HG03571 (cell line): ENCODE measurements at regions not wholly inside any gene's neighbourhood (a gene's known extent, or its start where the extent isn't known, plus 50 kb on each side); places are given as distances from the start of the nearest gene placed in this dataset.

ENCODE experiments used
- ATAC-seq: cut with Tn5 transposase; IDR thresholded peaks from one replicate; pipeline ENCODE4 v1.9.1; 2021; ENCODE audit not compliant: unreplicated experiment

DNA sequence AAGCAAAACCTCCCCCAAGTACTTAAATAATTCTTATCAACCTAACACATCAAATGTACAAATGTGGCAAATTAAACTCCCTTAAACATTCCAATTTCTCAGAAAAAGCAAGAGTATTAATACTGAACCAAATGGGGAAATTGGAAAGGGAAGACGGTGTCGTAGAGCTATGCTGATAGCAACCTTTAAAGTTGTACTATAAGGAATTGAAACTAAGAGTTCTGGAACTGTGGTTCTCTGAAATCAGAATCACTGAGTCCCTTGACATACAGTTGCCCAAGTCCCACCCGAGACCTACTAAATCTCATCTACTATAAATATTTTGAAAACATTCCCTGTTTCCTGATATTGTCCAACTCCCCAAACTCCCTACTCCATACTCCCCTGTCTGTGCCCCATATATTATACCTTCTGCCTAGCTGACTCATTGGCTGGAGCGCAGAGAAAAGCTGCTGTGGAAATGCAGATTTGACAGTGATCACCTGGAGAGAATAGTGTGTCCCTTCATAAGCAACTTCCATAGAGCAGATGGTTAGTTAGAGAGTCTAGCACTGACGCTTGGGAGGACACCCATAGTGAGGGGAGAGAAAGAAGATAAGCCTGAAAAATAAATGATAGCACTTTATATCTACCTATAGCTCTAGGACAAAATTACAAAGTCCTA, 51.4 kb upstream of the ITM2B start:
- ATAC-seq, result no peak

DNA sequence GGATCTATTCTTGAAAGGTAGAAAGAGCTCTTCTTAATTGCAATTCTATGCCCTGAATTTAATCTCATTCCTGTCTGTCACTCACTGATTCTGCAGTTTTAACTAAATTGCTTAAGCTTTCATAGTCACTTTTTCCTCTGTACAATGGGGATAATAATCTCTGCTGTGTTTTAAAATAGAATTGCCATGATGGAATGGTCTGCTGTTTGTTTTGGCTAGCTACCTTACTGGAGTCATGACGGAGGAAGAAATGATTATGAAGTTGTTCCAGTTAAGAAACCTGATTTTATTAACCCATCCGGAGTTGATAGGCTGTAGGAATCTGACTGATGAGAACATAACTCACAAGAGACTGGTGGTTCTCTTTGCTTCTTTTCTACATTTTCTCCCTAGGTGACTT, 54.9 kb upstream of the ITM2B start:
- no peak for ATAC-seq

- no peak for ATAC-seq
These were observed 56.2 kb upstream of the ITM2B start for GRCh38 chr13:48176781-48177180.

DNA sequence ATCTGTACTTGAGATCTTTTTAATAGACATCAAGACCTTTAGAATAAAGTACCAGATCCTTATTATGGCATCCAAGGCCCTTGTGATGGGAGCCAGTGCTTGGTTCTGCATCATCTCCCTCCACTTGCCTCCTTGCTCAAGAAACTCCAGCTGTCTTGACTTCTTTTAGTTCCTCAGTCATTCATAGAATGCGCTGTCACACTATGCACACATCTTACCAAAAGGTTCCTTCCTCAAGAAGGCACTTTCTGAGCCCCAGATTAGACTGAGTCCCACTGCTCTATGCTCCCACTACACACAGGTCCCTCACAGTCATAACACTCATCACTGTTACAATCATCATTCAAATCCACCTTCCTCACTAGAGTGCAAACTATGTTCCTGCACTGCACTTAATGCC, 57.8 kb upstream of the ITM2B start:
- no peak for ATAC-seq

DNA sequence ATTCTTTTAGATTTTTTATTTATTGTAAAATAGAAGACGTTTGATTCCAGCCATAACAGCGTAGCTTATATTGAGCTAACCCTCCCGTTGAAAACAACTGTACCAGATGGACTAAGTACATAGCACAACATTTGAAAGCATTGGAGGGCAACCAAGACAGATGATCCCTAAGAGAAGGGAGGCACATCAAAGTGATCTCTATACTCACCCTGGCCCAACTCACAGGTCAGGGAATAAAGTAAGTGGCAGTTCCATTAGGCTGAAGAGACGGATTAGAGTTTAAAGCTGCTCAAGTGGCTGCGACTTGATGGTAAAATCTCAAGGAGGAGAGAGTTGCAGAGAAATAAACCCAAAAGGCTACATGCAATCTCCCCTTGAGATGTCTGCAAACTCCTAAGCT, 65.1 kb upstream of the ITM2B start:
- no peak for ATAC-seq

DNA sequence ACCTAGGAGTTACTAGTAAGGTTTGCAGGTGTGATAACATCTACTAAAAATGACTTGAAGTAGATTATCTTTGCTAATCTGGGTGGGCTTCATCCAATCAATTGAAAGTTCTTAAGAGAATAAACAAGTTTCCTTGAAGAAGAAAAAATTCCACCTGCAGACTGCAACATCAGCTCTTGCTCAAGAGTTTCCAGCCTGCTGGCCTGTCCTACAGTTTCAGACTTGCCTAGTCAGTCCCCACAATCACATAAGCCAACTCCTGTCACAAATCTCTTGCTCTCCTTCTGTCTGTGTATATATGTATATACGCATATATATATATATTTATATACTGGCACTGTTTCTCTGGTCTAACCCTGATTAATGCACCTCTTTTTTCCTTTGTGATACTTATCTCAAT, 67.3 kb upstream of the ITM2B start:
- ATAC-seq, result no peak

- no peak for ATAC-seq
These were observed 67.9 kb upstream of the ITM2B start for GRCh38 chr13:48165063-48165462.

DNA sequence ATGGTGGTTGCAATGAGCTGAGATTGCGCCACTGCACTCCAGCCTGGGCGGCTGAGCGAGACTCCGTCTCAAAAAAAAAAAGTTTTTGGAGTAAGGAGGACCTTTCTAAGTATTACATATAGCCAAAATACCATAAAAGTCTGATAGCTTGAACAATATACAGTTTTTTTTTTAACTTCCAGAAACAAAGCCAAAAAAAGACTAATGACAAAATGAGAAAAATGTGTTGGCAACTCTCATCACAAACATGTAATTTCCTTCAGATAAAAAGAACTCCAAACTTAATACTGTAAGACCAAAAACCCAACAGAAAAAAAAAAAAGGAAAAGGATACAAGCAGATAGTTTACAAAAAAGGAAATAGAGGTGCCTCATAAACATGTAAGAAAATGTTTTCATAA, 68.2 kb upstream of the MED4 start:
- ATAC-seq, result no peak

DNA sequence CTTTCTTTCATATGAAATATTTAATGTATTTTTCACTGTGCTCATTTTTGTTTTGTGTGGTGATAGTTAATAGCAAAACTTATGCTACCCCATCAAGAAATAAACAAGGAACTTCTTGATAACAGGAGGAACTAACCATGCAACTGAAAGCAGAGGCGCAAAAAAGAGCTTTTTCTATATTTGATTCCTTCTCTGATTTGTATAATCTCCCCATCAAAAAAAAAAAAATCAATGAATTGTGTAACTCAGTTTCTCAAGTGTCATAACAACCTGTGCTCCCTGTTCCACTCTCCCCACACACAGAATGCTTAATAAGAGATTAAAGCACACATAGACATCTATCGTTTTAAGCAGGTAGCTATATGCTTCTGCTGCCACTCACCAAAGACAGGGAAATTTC, 67.3 kb upstream of the MED4 start:
- no peak for ATAC-seq

- no peak for ATAC-seq
These were observed 66.8 kb upstream of the MED4 start for GRCh38 chr13:48161530-48162179.

DNA sequence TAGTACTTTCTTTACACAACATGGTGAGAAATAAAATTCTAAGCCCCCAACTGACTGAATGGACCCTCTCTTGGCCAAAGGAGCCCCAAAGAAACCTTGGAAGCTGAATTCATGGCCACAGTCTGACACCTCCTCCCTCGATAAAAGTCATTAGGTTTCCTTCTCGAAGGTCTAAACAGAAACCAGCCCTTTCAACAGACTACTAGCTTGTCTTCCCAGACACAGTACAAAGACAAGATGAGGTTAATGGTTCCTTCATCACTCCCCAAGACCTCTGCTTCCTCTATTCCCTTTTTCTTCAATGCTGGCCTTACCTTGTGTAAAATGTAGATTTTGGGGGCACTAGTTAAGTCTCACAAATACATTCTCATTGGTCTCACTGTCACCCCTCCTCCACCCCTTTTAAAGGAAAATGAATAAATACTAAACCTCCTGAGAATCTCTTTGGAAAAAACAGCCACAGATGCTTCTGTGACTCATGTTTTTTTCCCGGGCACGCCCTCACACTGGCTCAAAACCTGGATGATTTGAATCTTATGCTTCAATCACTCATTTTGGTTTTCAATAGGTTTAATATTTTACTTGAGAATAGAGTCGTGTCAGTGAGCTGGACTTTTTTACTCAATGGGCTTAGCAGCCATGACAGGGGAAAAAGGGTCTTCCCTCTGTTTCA, 65.8 kb upstream of the MED4 start:
- no peak for ATAC-seq

GRCh38 chr13:48159826-48160225, 64.9 kb upstream of the MED4 start:
- ATAC-seq, result no peak

DNA sequence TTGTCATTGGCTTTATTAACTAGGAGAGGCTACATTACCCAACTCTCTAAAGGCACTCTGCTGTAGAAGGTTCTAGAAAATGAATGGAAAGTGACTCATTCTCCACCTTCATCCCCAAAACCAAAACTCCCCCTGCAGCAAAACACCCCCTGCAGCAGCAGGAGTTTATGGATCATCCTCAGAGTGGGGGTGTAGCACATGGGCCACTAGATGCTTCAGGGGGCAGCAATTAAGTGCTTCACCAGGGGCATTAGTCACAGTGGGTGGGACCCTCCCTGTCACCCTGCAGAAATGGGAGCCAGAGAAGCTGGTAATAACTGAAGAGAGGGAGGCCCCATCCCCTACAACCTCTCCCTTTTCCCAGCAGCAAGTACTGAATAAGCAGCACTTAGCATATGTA, 64.5 kb upstream of the MED4 start:
- no peak for ATAC-seq

DNA sequence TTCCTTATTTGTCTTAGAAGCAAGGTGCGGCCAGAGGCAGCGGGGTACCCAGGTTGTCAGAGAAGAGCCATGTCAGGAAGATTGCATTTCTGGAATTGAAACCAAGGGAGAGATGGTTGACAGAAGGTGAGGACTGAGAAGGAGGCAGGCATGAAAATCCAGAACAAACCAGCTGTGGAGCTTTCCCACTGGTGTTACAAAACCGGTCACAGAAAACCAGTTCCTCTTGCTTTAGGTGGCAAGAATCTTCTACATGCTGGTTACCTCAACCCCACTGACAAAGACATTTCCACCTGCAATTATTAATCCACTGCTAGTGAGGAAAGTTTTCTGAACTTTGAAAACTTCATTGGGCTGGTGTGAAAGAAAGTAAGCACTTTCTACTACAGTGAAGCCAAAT, 64.0 kb upstream of the MED4 start:
- no peak for ATAC-seq

DNA sequence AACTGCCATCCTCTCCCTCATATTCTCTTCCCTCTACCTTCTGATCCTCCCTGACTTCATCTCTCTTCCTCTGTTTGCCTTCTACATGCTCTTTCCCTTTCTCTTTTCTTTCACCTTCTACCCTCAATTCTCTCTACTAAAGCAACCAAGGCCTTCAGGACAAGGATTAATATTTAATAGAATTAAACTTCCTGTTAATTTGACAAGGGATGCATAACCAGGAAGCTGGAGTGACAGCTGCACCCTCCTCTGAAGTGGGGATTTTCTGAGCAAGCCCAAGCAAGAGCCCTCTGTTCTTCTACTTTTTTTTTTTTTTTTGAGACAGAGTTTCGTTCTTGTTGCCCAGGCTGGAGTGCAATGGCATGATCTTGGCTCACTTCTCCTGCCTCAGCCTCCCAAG, 63.4 kb upstream of the MED4 start:
- peak; percentile 42 for ATAC-seq

DNA sequence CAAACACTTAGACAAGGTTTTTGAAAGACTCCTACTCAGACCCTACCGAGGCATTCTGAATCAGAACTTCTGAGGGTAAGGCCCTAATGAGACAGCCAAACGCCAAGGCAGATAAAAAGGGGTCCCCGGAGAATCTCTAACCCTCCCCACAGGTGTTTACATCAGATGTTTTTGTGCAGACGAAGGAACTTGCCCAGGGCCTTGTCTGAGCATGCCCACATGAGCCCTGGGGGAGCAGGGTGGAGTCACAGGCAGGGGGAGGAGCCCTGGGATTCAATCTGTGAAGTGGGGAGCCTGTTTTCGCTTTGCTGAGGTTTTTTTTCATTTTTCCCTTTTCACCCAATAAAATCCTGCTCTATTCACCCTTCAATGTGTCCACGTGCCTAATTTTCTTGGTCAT, 61.6 kb upstream of the MED4 start:
- ATAC-seq, result no peak

- ATAC-seq, result no peak
These were observed 60.9 kb upstream of the MED4 start for GRCh38 chr13:48155848-48156247.

GRCh38 chr13:48154671-48155070, 59.8 kb upstream of the MED4 start:
- ATAC-seq, result no peak

- ATAC-seq, result no peak
These were observed 58.3 kb upstream of the MED4 start for GRCh38 chr13:48153186-48153585.

DNA sequence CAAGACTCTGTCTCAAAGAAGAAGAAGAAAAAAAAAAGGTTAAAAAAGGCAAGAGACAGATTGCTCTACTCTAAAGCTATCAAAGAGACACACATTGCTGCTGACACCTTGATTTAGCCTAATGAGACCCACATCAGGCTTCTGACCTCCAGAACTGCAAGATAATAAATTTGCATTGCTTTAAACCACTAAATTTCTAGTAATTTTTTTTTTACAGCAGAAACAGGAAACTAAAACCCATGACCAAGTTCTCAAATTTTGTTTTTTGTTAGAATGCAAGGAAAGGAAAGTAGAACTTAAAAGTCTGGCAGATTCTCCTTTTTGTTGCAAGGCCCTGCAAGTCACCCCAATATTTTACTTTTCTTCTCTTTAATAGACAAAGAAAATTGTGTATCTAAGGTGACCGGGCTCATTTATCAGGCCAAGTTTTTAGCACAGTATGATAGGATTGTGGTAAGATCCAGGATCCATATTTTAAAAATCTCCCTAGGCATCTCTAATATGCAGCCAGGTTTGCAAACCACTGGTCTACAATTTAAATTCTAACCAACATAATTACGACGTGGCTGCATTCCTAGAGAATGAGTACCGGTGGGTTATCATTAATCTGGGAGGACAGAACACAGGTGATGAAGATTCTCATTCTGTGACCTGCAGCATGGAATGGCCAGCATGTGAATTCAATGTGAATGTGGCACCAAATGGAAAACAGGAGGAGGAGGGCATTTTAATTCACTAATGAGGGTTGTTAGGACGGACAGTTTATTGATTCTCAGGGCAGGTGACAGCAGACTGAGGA, 56.7 kb upstream of the MED4 start:
- no peak for ATAC-seq

- no peak for ATAC-seq
These were observed 53.5 kb upstream of the MED4 start for GRCh38 chr13:48148454-48148853.

GRCh38 chr13:48146636-48147035, 51.7 kb upstream of the MED4 start:
- ATAC-seq, result no peak
